ENCODE measurements at regions not wholly inside any gene's neighbourhood (a gene's known extent, or its start where the extent isn't known, plus 50 kb on each side); places are given as distances from the start of the nearest gene placed in this dataset.
"Not testable (repeated sequence)": the region's sequence is repeated elsewhere in the genome, so short reads cannot be mapped to it uniquely, and the experiment has no call there.

DNA sequence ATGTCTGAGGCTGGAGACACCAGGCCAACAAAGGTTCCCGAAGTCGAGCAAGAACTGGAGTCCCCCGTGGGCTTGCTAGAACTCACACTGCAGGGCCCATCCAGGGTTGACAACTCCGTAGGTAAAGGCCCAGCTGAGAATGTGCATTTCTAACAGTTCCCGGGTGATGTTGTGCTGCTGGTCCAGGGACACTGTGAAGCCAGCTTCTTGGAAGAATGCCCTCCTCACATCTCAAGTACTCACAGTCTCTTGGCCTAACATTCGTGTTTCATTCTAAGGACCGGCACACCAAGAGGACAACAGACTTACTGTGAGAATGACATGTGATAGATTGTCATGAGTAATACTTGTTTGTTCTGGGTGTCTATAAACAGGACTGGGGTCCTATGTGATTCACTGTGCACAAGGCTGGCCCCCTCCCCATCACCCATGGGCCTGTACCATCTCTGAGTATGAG lies 682.3 kb upstream of the IGFBP3 start:
- H3K4me3 Mint-ChIP-seq = no peak overlapping the region
- H3K9me3 Mint-ChIP-seq = no peaks in the 10 kb centered on the region
- ATAC-seq (no peak), DNase-seq (ENCODE audit: low spot score) (no peak)
- no peaks in the 10 kb centered on the region for H3K36me3 Mint-ChIP-seq
- CTCF ChIA-PET = no interaction called here
- no peaks in the 10 kb centered on the region; the same call in 1 of the 2 replicates for H3K27me3 Mint-ChIP-seq (ENCODE audit: low read depth)
- no peaks in the 10 kb centered on the region for H3K4me1 Mint-ChIP-seq
- POLR2A ChIA-PET = no interaction called here
- H3K27ac Mint-ChIP-seq = no peak overlapping the region
- no peak for TF ChIP-seq PRRX2 (CRISPR knock-in tag; IDR thresholded peaks at IDR 0.05)

DNA sequence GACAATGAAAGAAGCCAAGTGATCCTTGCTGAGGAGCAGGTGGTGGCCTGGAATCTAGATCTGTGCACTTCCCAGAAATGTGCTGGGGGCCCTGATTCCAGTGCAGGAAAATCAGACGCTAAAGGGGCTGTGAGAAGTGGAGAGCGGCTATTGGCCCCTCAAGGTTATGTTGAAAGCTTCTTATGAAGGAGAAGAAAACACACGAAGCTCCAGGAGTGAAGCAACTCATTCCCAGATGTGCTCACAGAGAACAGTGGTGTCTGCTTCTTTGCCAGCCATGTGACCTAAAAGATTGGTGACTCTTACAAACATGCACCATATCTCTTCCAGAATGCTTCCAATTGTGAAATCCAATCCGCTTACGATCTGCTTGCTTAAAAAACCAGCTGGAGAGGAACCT lies 679.3 kb upstream of the IGFBP3 start:
- ATAC-seq = no peak

DNA sequence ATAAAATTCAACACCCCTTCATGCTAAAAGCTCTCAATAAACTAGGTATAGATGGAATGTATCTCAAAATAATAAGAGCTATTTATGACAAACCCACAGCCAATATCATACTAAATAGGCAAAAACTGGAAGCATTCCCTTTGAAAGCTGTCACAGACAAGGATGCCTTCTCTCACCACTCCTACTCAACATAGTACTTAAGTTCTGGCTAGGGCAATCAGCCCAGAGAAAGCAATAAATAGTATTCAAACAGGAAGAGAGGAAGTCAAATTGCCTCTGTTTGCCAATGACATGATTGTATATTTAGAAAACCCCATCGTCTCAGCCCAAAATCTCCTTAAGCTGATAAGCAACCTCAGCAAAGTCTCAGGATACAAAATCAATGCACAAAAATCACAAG lies 673.8 kb upstream of the IGFBP3 start:
- H3K4me1 Mint-ChIP-seq; H3K4me3 Mint-ChIP-seq; H3K27ac Mint-ChIP-seq; CTCF ChIA-PET; H3K36me3 Mint-ChIP-seq; ATAC-seq; POLR2A ChIA-PET; H3K27me3 Mint-ChIP-seq (ENCODE audit: low read depth); DNase-seq (ENCODE audit: low spot score): not testable (repeated sequence)
- peaks cover 21% of the 10 kb centered on the region for H3K9me3 Mint-ChIP-seq

More for the DNA sequence above, 679.3 kb upstream of the IGFBP3 start:
- DNase-seq (ENCODE audit: low spot score) = no peak
- no peaks in the 10 kb centered on the region for H3K4me1 Mint-ChIP-seq
- peaks cover 6% of the 10 kb centered on the region; the same call in 1 of the 2 replicates for H3K9me3 Mint-ChIP-seq
- H3K27me3 Mint-ChIP-seq (ENCODE audit: low read depth) = no peaks in the 10 kb centered on the region; the same call in 1 of the 2 replicates
- no peak overlapping the region for H3K27ac Mint-ChIP-seq
- ChIA-PET POLR2A (no interaction called here), CTCF (no interaction called here)
- no peaks in the 10 kb centered on the region for H3K36me3 Mint-ChIP-seq
- no peak overlapping the region for H3K4me3 Mint-ChIP-seq
- TF ChIP-seq, protein P1, sequence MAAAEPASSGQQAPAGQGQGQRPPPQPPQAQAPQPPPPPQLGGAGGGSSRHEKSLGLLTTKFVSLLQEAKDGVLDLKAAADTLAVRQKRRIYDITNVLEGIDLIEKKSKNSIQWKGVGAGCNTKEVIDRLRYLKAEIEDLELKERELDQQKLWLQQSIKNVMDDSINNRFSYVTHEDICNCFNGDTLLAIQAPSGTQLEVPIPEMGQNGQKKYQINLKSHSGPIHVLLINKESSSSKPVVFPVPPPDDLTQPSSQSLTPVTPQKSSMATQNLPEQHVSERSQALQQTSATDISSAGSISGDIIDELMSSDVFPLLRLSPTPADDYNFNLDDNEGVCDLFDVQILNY (CRISPR knock-in tag; IDR thresholded peaks at IDR 0.05) = no peak
- no peak for TF ChIP-seq NR2C2 (CRISPR knock-in tag; IDR thresholded peaks at IDR 0.05)
- no peak for TF ChIP-seq IRF2 (CRISPR knock-in tag; IDR thresholded peaks at IDR 0.05; ENCODE audit: borderline replicate concordance, low read depth)
- TF ChIP-seq ZNF121 (CRISPR knock-in tag; IDR thresholded peaks at IDR 0.05) = no peak
- no peak for TF ChIP-seq HMGA2 (CRISPR knock-in tag; IDR thresholded peaks at IDR 0.05)
- TF ChIP-seq, protein P2, sequence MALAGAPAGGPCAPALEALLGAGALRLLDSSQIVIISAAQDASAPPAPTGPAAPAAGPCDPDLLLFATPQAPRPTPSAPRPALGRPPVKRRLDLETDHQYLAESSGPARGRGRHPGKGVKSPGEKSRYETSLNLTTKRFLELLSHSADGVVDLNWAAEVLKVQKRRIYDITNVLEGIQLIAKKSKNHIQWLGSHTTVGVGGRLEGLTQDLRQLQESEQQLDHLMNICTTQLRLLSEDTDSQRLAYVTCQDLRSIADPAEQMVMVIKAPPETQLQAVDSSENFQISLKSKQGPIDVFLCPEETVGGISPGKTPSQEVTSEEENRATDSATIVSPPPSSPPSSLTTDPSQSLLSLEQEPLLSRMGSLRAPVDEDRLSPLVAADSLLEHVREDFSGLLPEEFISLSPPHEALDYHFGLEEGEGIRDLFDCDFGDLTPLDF (CRISPR knock-in tag; IDR thresholded peaks at IDR 0.05) = no peak
- TF ChIP-seq TEAD1 (CRISPR knock-in tag; IDR thresholded peaks at IDR 0.05) = no peak
- no peak for TF ChIP-seq CBFB (CRISPR knock-in tag; IDR thresholded peaks at IDR 0.05; ENCODE audit: low read depth)
- TF ChIP-seq, protein P3, sequence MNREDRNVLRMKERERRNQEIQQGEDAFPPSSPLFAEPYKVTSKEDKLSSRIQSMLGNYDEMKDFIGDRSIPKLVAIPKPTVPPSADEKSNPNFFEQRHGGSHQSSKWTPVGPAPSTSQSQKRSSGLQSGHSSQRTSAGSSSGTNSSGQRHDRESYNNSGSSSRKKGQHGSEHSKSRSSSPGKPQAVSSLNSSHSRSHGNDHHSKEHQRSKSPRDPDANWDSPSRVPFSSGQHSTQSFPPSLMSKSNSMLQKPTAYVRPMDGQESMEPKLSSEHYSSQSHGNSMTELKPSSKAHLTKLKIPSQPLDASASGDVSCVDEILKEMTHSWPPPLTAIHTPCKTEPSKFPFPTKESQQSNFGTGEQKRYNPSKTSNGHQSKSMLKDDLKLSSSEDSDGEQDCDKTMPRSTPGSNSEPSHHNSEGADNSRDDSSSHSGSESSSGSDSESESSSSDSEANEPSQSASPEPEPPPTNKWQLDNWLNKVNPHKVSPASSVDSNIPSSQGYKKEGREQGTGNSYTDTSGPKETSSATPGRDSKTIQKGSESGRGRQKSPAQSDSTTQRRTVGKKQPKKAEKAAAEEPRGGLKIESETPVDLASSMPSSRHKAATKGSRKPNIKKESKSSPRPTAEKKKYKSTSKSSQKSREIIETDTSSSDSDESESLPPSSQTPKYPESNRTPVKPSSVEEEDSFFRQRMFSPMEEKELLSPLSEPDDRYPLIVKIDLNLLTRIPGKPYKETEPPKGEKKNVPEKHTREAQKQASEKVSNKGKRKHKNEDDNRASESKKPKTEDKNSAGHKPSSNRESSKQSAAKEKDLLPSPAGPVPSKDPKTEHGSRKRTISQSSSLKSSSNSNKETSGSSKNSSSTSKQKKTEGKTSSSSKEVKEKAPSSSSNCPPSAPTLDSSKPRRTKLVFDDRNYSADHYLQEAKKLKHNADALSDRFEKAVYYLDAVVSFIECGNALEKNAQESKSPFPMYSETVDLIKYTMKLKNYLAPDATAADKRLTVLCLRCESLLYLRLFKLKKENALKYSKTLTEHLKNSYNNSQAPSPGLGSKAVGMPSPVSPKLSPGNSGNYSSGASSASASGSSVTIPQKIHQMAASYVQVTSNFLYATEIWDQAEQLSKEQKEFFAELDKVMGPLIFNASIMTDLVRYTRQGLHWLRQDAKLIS (CRISPR knock-in tag; IDR thresholded peaks at IDR 0.05; ENCODE audit: borderline replicate concordance) = no peak
- TF ChIP-seq, protein P4, sequence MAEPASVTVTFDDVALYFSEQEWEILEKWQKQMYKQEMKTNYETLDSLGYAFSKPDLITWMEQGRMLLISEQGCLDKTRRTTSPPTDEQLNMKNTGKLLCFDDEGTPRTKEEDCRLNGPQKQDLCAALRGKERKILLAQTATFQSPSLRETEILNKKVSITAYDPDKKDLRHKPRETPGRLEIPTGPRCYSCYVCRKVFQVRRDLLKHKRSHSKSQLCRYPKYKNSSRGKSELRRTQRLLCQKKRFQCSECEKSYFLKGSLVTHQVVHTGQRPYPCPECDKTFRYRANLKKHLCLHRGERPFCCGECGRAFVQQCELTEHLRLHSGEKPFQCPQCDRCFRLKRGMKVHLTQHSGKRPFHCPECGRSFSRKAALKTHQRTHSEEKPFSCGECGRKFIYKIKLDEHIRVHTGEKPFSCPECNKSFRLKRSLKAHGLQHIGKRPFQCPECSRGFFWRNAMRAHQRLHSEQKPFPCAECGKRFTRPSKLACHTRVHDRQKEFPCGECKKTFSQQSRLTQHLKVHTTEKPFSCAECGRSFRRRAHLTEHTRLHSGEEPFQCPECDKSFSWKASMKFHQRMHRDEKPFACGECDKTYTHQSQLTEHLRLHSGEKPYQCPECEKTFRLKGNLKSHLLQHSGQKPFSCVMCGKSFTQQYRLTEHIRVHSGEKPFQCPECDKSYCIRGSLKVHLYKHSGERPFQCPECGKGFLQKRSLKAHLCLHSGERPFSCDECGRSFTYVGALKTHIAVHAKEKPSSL (CRISPR knock-in tag; conservative IDR thresholded peaks at IDR 0.05) = no peak
- TF ChIP-seq, protein P5, sequence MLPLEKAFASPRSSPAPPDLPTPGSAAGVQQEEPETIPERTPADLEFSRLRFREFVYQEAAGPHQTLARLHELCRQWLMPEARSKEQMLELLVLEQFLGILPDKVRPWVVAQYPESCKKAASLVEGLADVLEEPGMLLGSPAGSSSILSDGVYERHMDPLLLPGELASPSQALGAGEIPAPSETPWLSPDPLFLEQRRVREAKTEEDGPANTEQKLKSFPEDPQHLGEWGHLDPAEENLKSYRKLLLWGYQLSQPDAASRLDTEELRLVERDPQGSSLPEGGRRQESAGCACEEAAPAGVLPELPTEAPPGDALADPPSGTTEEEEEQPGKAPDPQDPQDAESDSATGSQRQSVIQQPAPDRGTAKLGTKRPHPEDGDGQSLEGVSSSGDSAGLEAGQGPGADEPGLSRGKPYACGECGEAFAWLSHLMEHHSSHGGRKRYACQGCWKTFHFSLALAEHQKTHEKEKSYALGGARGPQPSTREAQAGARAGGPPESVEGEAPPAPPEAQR (CRISPR knock-in tag; IDR thresholded peaks at IDR 0.05) = no peak
- TF ChIP-seq OVOL2 (CRISPR knock-in tag; IDR thresholded peaks at IDR 0.05; ENCODE audit: borderline replicate concordance) = no peak
- no peak for TF ChIP-seq NR3C1 (CRISPR knock-in tag; conservative IDR thresholded peaks at IDR 0.05; ENCODE audit: low read depth)
- no peak for TF ChIP-seq SOX15 (CRISPR knock-in tag; IDR thresholded peaks at IDR 0.05)

DNA sequence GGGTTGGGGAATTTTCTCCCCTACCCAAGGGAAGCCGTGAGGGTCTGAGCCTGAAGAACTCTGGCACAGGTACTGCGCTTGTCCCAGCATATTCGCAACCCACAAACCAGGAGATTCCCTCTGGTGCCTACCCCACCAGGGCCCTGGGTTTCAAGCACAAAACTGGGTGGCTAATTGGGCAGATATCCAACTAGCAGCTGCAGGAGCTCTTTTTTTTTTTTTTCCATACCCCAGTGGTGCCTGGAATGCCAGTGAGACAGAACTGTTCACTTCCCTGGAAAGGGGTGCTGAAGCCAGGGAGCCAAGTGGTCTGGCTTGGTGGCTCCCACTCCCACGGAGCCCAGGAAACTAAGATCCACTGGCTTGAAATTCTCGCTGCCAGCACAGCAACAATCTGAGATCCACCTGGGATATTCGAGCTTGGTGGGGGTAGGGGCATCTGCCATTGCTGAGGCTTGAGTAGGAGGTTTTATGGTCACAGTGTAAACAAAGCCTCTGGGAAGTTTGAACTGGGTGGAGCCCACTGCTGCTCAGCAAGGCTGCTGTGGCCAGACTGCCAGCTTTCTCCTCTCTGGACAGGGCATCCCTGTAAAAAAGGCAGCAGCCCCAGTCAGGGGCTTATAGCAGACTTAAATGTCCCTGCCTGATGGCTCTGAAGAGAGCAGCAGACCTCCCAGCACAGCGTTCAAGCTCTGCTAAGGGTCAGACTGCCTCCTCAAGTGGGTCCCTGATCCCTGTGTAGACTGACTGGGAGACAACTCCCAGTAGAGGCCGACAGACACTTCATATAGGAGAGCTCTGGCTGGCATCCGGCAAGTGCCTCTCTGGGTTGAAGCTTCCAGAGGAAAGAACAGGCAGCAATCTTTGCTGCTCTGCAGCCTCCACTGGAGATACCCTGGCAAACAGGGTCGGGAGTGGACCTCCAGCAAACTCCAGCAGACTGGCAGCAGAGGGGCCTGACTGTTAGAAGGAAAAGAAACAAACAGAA lies 670.1 kb upstream of the IGFBP3 start:
- POLR2A ChIA-PET = not testable (repeated sequence)

More for the DNA sequence above, 670.1 kb upstream of the IGFBP3 start:
- not testable (repeated sequence) for H3K36me3 Mint-ChIP-seq; ATAC-seq; H3K27ac Mint-ChIP-seq; H3K4me1 Mint-ChIP-seq; H3K4me3 Mint-ChIP-seq; H3K27me3 Mint-ChIP-seq (ENCODE audit: low read depth); DNase-seq (ENCODE audit: low spot score)
- CTCF ChIA-PET = interaction anchor here (0.6 kb wide), 1 partner anchor 436 kb away, joined by 3 read pairs; no protein-coding TSS in a partner anchor
- H3K9me3 Mint-ChIP-seq = peaks cover 21% of the 10 kb centered on the region
